ENCODE measurements at regions not wholly inside any gene's neighbourhood (a gene's known extent, or its start where the extent isn't known, plus 50 kb on each side); places are given as distances from the start of the nearest gene placed in this dataset.

- H3K4me3 ChIP-seq, result no peak overlapping the region
- 78% methylated on average over 3 of the region's 3 CpGs for WGBS (ENCODE audit: insufficient coverage, low coverage, low lambda C conversion rate, missing lambda C conversion rate)
- ATAC-seq, result no peak
- H3K36me3 ChIP-seq, result no peaks in the 10 kb centered on the region
- no peaks in the 10 kb centered on the region for H3K27me3 ChIP-seq
- H3K27ac ChIP-seq, result no peak overlapping the region
- H3K9me3 ChIP-seq, result no peaks in the 10 kb centered on the region
- no peaks in the 10 kb centered on the region for H3K4me1 ChIP-seq
- TF ChIP-seq CTCF (IDR thresholded peaks at IDR 0.05) (no peak), POLR2A (IDR thresholded peaks at IDR 0.05) (no peak)
- no peak for DNase-seq
- intact Hi-C loops (cut with DNase I), result no loop called here
These were observed 241.5 kb downstream of the SATB2 start for GRCh38 chr2:199216253-199216652.

GRCh38 chr2:199207011-199207410 lies 250.7 kb downstream of the SATB2 start:
- no peak for DNase-seq
- H3K36me3 ChIP-seq, result no peaks in the 10 kb centered on the region
- intact Hi-C loops (cut with DNase I), result no loop called here
- no peak for ATAC-seq
- H3K4me1 ChIP-seq, result no peaks in the 10 kb centered on the region
- H3K4me3 ChIP-seq, result no peak overlapping the region
- H3K27ac ChIP-seq, result no peak overlapping the region
- no peaks in the 10 kb centered on the region for H3K9me3 ChIP-seq
- WGBS (ENCODE audit: insufficient coverage, low coverage, low lambda C conversion rate, missing lambda C conversion rate), result 91% methylated on average over 2 of the region's 2 CpGs
- TF ChIP-seq POLR2A (IDR thresholded peaks at IDR 0.05) (no peak), CTCF (IDR thresholded peaks at IDR 0.05) (no peak)
- H3K27me3 ChIP-seq, result no peaks in the 10 kb centered on the region

GRCh38 chr2:199206536-199206935 lies 251.2 kb downstream of the SATB2 start:
- no CpG with 5 or more reads among the region's 9 CpGs for WGBS (ENCODE audit: insufficient coverage, low coverage, low lambda C conversion rate, missing lambda C conversion rate)
- no peak for ATAC-seq

GRCh38 chr2:199202964-199203363 lies 254.8 kb downstream of the SATB2 start:
- Histone ChIP-seq H3K27me3 (no peaks in the 10 kb centered on the region), H3K36me3 (no peaks in the 10 kb centered on the region), H3K9me3 (no peaks in the 10 kb centered on the region), H3K27ac (no peak overlapping the region), H3K4me1 (no peaks in the 10 kb centered on the region), H3K4me3 (no peak overlapping the region)
- intact Hi-C loops (cut with DNase I), result no loop called here
- DNase-seq (no peak), ATAC-seq (no peak)
- WGBS (ENCODE audit: insufficient coverage, low coverage, low lambda C conversion rate, missing lambda C conversion rate), result 54% methylated on average over 5 of the region's 5 CpGs
- no peak for TF ChIP-seq CTCF (IDR thresholded peaks at IDR 0.05)
- no peak for TF ChIP-seq POLR2A (IDR thresholded peaks at IDR 0.05)

More at GRCh38 chr2:199206536-199206935, 251.2 kb downstream of the SATB2 start:
- Histone ChIP-seq H3K9me3 (no peaks in the 10 kb centered on the region), H3K27ac (no peak overlapping the region), H3K4me3 (no peak overlapping the region), H3K27me3 (no peaks in the 10 kb centered on the region), H3K36me3 (no peaks in the 10 kb centered on the region), H3K4me1 (no peaks in the 10 kb centered on the region)
- no peak for DNase-seq
- no peak for TF ChIP-seq CTCF (IDR thresholded peaks at IDR 0.05)
- TF ChIP-seq POLR2A (IDR thresholded peaks at IDR 0.05), result no peak
- intact Hi-C loops (cut with DNase I), result no loop called here

- no peaks in the 10 kb centered on the region for H3K27me3 ChIP-seq
- no peak for DNase-seq
- no peaks in the 10 kb centered on the region for H3K9me3 ChIP-seq
- 42% methylated on average over 1 of the region's 1 CpG for WGBS (ENCODE audit: insufficient coverage, low coverage, low lambda C conversion rate, missing lambda C conversion rate)
- intact Hi-C loops (cut with DNase I), result no loop called here
- no peak overlapping the region for H3K4me3 ChIP-seq
- H3K4me1 ChIP-seq, result no peaks in the 10 kb centered on the region
- TF ChIP-seq CTCF (IDR thresholded peaks at IDR 0.05) (no peak), POLR2A (IDR thresholded peaks at IDR 0.05) (no peak)
- no peak for ATAC-seq
- H3K36me3 ChIP-seq, result no peaks in the 10 kb centered on the region
- H3K27ac ChIP-seq, result no peak overlapping the region
These were observed 256.2 kb downstream of the SATB2 start for GRCh38 chr2:199201539-199201938.
